ENCODE measurements at regions not wholly inside any gene's neighbourhood (a gene's known extent, or its start where the extent isn't known, plus 50 kb on each side); places are given as distances from the start of the nearest gene placed in this dataset.
A peak's percentile ranks its signal among the peaks of the same experiment; 100 is the strongest.

GRCh38 chr13:111461445-111462149, 141.2 kb downstream of the TEX29 start:
- CTCF ChIA-PET = no interaction called here
- H3K27ac ChIP-seq (ENCODE audit: low read depth, low read length) = no peak overlapping the region
- Mint-ChIP-seq H3K36me3 (no peaks in the 10 kb centered on the region), H3K9me3 (no peaks in the 10 kb centered on the region), H3K27me3 (peaks cover 7 to 22% of the 10 kb centered on the region in 2 donors), H3K4me1 (peaks cover 0 to 1% (median 0%) of the 10 kb centered on the region in 3 donors), H3K4me3 (no peak overlapping the region), H3K27ac (no peak overlapping the region)
- no peaks in the 10 kb centered on the region for H3K36me3 ChIP-seq (ENCODE audit: insufficient read depth, low read length)
- no peaks in the 10 kb centered on the region for H3K27me3 ChIP-seq (ENCODE audit: insufficient read depth, low read length, poor library complexity, severe bottlenecking)
- POLR2A ChIA-PET = no interaction called here
- no peaks in the 10 kb centered on the region for H3K9me3 ChIP-seq (ENCODE audit: low read length)
- no peak for DNase-seq
- H3K4me3 ChIP-seq (ENCODE audit: low read length) = no peak overlapping the region
- no peaks in the 10 kb centered on the region for H3K4me1 ChIP-seq (ENCODE audit: insufficient read depth, low read length)

- POLR2A ChIA-PET = no interaction called here
- no peak overlapping the region for H3K4me3 Mint-ChIP-seq
Measured at GRCh38 chr13:111462221-111462764, 141.9 kb downstream of the TEX29 start.

GRCh38 chr13:111462944-111463343, 142.5 kb downstream of the TEX29 start:
- peaks cover 0 to 1% (median 0%) of the 10 kb centered on the region in 3 donors for H3K4me1 Mint-ChIP-seq
- CTCF ChIA-PET = no interaction called here
- no peak overlapping the region for H3K4me3 Mint-ChIP-seq
- H3K36me3 Mint-ChIP-seq = no peaks in the 10 kb centered on the region
- Histone ChIP-seq H3K4me1 (ENCODE audit: insufficient read depth, low read length) (no peaks in the 10 kb centered on the region), H3K4me3 (ENCODE audit: low read length) (no peak overlapping the region), H3K27ac (ENCODE audit: low read depth, low read length) (no peak overlapping the region), H3K36me3 (ENCODE audit: insufficient read depth, low read length) (no peaks in the 10 kb centered on the region), H3K27me3 (ENCODE audit: insufficient read depth, low read length, poor library complexity, severe bottlenecking) (no peaks in the 10 kb centered on the region), H3K9me3 (ENCODE audit: low read length) (no peaks in the 10 kb centered on the region)
- no peak overlapping the region for H3K27ac Mint-ChIP-seq
- no peak for DNase-seq
- H3K9me3 Mint-ChIP-seq = no peaks in the 10 kb centered on the region
- peaks cover 5 to 17% of the 10 kb centered on the region in 2 donors for H3K27me3 Mint-ChIP-seq
- POLR2A ChIA-PET = no interaction called here

More at GRCh38 chr13:111462221-111462764, 141.9 kb downstream of the TEX29 start:
- Histone ChIP-seq H3K4me1 (ENCODE audit: insufficient read depth, low read length) (no peaks in the 10 kb centered on the region), H3K27ac (ENCODE audit: low read depth, low read length) (no peak overlapping the region), H3K4me3 (ENCODE audit: low read length) (no peak overlapping the region), H3K36me3 (ENCODE audit: insufficient read depth, low read length) (no peaks in the 10 kb centered on the region), H3K27me3 (ENCODE audit: insufficient read depth, low read length, poor library complexity, severe bottlenecking) (no peaks in the 10 kb centered on the region), H3K9me3 (ENCODE audit: low read length) (no peaks in the 10 kb centered on the region)
- no peaks in the 10 kb centered on the region for H3K9me3 Mint-ChIP-seq
- no peaks in the 10 kb centered on the region for H3K36me3 Mint-ChIP-seq
- DNase-seq = no peak
- peaks cover 0 to 1% (median 0%) of the 10 kb centered on the region in 3 donors for H3K4me1 Mint-ChIP-seq
- CTCF ChIA-PET = no interaction called here
- no peak overlapping the region for H3K27ac Mint-ChIP-seq
- peaks cover 7 to 19% of the 10 kb centered on the region in 2 donors for H3K27me3 Mint-ChIP-seq

- CTCF ChIA-PET = no interaction called here
- H3K27ac Mint-ChIP-seq = peak overlapping the region in 1 of 8 donors; percentile 25
- H3K9me3 ChIP-seq (ENCODE audit: low read length) = no peaks in the 10 kb centered on the region
- no peaks in the 10 kb centered on the region for H3K36me3 Mint-ChIP-seq
- no peaks in the 10 kb centered on the region for H3K36me3 ChIP-seq (ENCODE audit: insufficient read depth, low read length)
- DNase-seq = no peak
- H3K9me3 Mint-ChIP-seq = no peaks in the 10 kb centered on the region
- no peaks in the 10 kb centered on the region for H3K27me3 ChIP-seq (ENCODE audit: insufficient read depth, low read length, poor library complexity, severe bottlenecking)
- H3K4me3 ChIP-seq (ENCODE audit: low read length) = no peak overlapping the region
- no peaks in the 10 kb centered on the region for H3K4me1 Mint-ChIP-seq
- peaks cover 4 to 8% of the 10 kb centered on the region in 2 donors for H3K27me3 Mint-ChIP-seq
- no peaks in the 10 kb centered on the region for H3K4me1 ChIP-seq (ENCODE audit: insufficient read depth, low read length)
- no peak overlapping the region for H3K27ac ChIP-seq (ENCODE audit: low read depth, low read length)
- POLR2A ChIA-PET = no interaction called here
- no peak overlapping the region for H3K4me3 Mint-ChIP-seq
Measured at GRCh38 chr13:111467111-111467890, 146.9 kb downstream of the TEX29 start.

- H3K36me3 Mint-ChIP-seq = no peaks in the 10 kb centered on the region
Measured at GRCh38 chr13:111468037-111468959, 147.9 kb downstream of the TEX29 start.

GRCh38 chr13:111469450-111469849, 149.0 kb downstream of the TEX29 start:
- CTCF ChIA-PET = no interaction called here
- no peaks in the 10 kb centered on the region for H3K4me1 ChIP-seq (ENCODE audit: insufficient read depth, low read length)
- H3K4me3 Mint-ChIP-seq = no peak overlapping the region
- no peaks in the 10 kb centered on the region for H3K4me1 Mint-ChIP-seq
- H3K9me3 Mint-ChIP-seq = no peaks in the 10 kb centered on the region
- no peaks in the 10 kb centered on the region for H3K36me3 Mint-ChIP-seq
- H3K27me3 Mint-ChIP-seq = peaks cover 3 to 8% of the 10 kb centered on the region in 2 donors
- no peak overlapping the region for H3K27ac Mint-ChIP-seq
- no peaks in the 10 kb centered on the region for H3K9me3 ChIP-seq (ENCODE audit: low read length)
- POLR2A ChIA-PET = no interaction called here
- no peaks in the 10 kb centered on the region for H3K36me3 ChIP-seq (ENCODE audit: insufficient read depth, low read length)
- no peak overlapping the region for H3K27ac ChIP-seq (ENCODE audit: low read depth, low read length)
- H3K27me3 ChIP-seq (ENCODE audit: insufficient read depth, low read length, poor library complexity, severe bottlenecking) = no peaks in the 10 kb centered on the region
- H3K4me3 ChIP-seq (ENCODE audit: low read length) = no peak overlapping the region
- no peak for DNase-seq

More at GRCh38 chr13:111468037-111468959, 147.9 kb downstream of the TEX29 start:
- CTCF ChIA-PET = no interaction called here
- Histone ChIP-seq H3K9me3 (ENCODE audit: low read length) (no peaks in the 10 kb centered on the region), H3K36me3 (ENCODE audit: insufficient read depth, low read length) (no peaks in the 10 kb centered on the region), H3K4me3 (ENCODE audit: low read length) (no peak overlapping the region), H3K27ac (ENCODE audit: low read depth, low read length) (no peak overlapping the region), H3K27me3 (ENCODE audit: insufficient read depth, low read length, poor library complexity, severe bottlenecking) (no peaks in the 10 kb centered on the region), H3K4me1 (ENCODE audit: insufficient read depth, low read length) (no peaks in the 10 kb centered on the region)
- POLR2A ChIA-PET = no interaction called here
- Mint-ChIP-seq H3K4me1 (no peaks in the 10 kb centered on the region), H3K27me3 (peaks cover 4 to 8% of the 10 kb centered on the region in 2 donors), H3K27ac (no peak overlapping the region), H3K9me3 (no peaks in the 10 kb centered on the region), H3K4me3 (no peak overlapping the region)
- no peak for DNase-seq

GRCh38 chr13:111469916-111470506, 149.6 kb downstream of the TEX29 start:
- Histone ChIP-seq H3K27ac (ENCODE audit: low read depth, low read length) (no peak overlapping the region), H3K27me3 (ENCODE audit: insufficient read depth, low read length, poor library complexity, severe bottlenecking) (no peaks in the 10 kb centered on the region), H3K9me3 (ENCODE audit: low read length) (no peaks in the 10 kb centered on the region), H3K36me3 (ENCODE audit: insufficient read depth, low read length) (no peaks in the 10 kb centered on the region), H3K4me1 (ENCODE audit: insufficient read depth, low read length) (no peaks in the 10 kb centered on the region), H3K4me3 (ENCODE audit: low read length) (no peak overlapping the region)
- no peaks in the 10 kb centered on the region for H3K4me1 Mint-ChIP-seq
- no peak overlapping the region for H3K4me3 Mint-ChIP-seq
- no peaks in the 10 kb centered on the region for H3K9me3 Mint-ChIP-seq
- POLR2A ChIA-PET = no interaction called here
- H3K27me3 Mint-ChIP-seq = peaks cover 3 to 10% of the 10 kb centered on the region in 2 donors
- H3K27ac Mint-ChIP-seq = no peak overlapping the region
- no peaks in the 10 kb centered on the region for H3K36me3 Mint-ChIP-seq
- CTCF ChIA-PET = no interaction called here
- DNase-seq = no peak
